HG03521 (cell line): ENCODE measurements at regions not wholly inside any gene's neighbourhood (a gene's known extent, or its start where the extent isn't known, plus 50 kb on each side); places are given as distances from the start of the nearest gene placed in this dataset.

ENCODE experiments used
- ATAC-seq: cut with Tn5 transposase; IDR thresholded peaks from one replicate; pipeline ENCODE4 v1.9.1; 2021; ENCODE audit warnings: mild to moderate bottlenecking, moderate library complexity; ENCODE audit not compliant: unreplicated experiment

DNA sequence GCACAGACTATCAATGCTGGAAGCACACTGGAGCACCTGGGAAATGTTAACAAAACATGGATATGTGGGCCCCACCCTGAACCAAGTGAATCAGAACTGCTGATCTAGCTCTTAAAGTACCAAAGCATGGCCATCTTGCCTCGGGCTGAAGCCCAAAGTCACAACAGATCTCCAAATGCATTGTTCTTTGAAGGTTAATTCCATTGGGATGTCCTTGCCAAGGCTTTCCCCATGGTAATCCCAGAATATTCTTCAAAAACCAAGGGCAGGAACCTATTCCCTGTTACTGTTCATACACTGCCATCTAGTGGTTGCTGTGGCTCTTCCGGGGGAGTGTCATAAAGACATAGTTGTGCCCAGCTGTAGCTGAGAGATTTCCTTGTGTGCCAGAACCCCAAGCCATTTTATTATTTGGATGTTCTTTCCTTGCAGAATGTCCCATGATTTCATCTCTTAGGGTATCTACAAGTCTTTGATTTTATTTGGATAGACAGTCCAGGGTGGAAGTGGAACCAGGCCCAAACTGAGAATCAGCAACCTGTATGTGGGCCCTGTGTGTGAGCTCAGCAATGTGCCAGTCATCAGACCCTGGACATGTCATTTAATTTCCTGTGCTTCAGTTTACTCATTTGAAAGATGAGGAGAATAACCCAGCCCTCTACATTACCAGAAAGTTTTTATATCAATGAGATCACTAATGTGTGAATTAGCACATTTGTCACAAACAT, 290.0 kb downstream of the ACTL7B start:
- peak; percentile 62 for ATAC-seq

DNA sequence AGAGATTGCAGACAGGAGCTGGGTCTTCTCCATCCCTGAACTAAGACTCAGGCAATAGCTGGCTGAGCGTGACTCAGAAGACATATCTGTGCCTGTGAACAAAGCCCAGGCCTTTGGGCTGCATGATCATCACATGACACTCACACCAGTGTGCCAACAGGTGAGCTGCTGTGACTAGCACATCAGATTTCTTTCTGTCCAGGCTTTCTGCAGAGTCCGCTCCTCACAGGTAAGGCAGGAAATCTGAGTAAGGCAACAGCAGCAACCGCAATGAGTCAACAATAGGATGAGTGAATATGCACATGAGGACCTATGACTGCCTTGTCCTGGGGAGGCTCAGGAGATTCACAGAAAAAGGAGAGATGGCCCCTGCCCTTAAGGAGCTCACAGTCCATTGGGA, 293.6 kb downstream of the ACTL7B start:
- no peak for ATAC-seq

DNA sequence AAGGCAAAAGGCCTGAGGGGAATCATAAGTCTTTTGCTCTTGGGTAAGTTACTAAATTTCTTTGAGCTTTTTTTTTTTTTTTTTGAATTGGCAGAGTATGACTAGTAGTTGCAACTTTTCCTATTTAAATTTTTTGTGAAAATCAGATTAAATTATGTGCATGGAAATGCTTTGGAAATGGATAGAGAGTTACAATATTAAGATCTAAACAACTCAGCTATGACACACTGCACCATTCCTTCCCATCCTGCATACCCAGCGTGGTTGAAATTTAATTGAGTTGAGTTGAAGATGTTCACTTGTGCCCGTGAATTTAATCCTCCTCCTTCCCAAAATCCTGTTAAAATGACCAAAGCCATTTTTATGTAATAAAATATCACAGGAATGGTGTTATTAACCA, 296.4 kb downstream of the ACTL7B start:
- ATAC-seq, result no peak

DNA sequence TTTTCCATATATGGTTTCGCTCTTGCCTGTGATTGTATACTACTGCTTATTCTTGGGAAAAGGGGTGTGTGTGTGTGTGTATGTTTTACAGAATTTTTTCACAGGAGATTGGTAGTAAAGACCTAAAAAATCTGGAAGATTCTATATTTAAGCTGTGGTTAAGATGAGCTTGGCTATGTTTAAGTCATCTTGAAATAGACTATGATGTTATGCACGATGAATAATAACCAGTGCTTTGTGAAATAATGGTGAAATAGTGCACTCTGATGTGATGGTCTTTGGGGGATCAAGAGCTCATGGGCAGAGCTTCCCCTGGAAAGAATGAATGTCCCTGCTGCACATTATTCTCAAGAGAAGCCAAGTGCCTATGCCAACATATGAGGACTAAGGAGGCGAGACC, 301.0 kb downstream of the ACTL7B start:
- ATAC-seq, result no peak

DNA sequence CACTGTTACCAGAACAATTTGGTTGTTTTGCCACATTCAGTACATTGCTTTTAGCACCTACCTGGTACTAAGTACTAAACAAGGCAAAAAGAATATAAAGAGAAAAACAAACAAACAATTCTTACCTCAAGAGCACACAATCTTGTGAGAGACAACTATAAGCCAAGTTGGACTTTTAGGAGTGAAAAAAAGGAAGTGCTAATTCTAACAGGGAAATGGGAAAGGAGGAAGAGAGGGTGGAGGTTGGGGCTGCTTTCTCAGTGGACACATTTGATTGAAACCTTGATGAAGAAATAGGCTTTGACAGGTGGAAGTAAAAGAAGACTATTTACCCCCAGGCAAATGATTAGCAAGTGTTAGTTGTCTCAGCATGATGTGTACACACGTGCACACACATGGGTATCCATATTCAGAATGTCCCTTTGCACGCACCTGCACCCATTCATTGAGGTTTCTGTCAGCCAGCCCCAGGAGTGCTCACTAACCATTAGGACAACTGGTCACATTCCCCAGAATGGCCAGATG, 302.6 kb downstream of the ACTL7B start:
- ATAC-seq, result no peak

DNA sequence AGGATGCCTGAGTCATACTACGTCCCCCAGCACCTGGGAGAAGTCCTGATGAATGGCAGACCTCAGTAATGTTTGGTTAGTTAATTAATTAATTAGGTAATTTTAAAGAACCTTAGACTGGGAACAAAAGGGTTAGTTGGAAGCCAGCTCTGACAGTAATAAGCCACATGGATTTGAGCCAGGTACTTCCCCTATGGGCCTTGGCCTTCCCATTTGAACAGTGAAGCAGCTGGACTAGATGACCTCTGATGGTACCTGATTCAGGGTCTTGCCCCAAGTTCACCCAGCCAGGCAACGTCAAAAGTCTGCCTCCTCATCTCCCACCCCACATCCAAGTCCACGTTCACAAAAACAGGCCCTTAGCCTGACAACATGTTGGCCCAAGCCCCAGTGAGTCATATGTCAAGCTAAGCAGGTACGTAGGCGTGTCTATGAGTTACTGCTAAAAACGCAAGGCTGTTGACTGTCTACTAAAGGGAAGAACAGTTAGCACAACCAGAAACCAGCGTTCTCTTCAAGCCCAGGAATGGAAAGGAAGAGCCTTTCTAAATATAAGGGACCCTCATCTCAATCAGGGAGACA, 303.2 kb downstream of the ACTL7B start:
- ATAC-seq, result no peak

DNA sequence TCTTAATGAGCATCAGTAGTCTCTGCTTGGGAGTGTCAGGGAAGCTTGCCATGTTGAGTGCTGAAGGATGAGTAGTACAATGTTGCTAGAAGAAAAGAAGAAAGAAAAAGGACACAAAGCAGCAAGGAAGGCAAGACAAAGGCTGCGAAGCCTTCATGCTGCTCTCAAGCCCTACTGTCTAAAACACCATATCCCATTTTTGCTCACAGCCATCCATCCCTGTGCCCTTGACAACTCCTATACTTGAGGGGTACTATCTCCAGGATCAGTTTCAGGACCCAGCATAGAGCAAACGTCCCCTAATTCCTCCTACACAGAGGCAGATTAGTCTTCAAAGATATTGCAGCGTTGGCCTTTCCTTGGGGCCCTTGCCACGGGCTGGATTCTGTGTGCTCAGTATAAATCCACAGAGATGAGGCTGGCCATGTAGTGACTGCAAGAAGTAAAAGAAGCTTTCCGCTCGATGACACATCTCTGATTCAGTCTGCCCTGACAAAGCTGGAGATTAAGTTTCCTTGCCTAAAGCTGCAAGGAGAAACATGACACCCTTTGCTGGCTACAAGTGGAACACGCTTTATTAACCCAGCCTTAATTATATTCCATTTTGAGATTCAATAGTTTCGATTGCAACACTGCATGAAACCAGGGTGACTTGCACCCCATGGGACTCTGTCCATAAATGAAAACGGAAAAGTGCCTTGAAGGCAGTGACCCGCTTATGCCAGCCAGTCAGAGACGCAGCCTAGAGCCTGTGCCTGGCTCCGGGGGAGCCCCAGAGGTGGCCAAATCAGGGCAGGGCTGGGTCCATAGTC, 304.6 kb downstream of the ACTL7B start:
- ATAC-seq, result no peak

DNA sequence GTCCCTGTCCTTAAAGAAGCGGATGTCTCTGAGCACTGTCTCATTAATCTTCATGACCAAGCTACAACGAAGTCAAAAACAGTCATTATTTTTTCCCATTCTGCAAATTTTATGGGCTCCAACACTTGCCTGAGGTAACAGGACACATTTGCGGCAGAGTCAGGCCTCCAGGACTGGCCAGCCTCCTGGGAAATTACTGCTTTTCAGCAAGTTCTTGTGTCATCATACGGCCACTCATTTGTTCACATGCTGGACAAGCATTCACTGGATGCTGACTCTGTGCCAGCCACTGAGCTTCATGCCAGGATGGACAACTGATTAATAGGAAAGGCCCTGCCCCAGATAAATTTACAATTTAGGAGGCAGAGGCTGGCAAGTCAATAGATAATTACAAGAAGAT, 305.7 kb downstream of the ACTL7B start:
- ATAC-seq, result no peak

DNA sequence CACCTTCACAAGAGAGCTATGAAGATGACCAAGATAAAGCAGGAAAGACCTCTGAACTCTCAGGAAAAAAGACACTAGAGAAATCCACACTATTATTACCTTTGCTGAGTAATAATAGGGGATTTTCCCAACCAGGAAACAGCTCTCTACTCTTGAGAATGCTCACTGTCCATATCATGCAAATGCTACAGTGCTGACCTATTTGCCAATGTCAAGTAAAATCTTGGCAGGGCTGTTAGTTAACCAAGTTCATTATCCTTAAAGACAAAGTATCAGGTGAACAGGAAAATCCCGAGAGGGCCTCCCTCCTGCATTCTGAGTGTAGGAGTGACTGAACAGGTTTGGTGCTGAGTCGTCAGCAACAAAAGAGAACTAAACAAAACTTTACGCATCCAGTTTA, 306.6 kb downstream of the ACTL7B start:
- ATAC-seq, result no peak

DNA sequence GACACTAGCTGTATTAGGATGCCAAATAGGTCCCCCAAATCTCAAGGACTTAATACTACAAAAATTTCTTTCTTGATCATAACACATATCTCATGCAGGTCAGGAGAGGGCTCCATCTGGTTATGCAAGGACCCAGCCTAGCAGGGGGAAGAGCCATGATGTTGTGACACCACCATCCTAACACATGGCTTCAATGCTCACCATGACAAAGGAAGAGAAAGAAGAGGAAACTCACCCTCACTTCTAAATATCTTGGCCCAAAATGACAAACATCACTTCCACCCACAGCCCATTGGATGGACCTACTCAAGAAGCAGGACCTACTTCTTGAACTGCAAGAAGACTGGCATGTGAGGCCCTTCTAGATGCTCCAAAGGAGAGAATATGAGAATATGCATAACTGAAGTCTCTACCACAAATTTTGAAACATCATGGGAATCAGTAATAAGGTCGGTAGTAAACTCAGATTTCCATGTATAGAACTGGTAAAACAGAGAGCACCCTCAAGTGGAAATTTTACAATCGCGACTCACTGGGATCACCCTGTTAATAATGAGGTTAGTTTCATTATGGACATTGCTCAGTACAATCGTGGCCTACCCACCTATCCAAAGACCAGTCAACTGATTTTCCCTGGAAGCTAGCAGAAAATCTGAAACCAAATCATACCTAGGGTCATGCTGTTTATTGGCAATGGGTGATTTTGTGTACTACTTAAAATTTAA, 308.2 kb downstream of the ACTL7B start:
- ATAC-seq, result no peak

DNA sequence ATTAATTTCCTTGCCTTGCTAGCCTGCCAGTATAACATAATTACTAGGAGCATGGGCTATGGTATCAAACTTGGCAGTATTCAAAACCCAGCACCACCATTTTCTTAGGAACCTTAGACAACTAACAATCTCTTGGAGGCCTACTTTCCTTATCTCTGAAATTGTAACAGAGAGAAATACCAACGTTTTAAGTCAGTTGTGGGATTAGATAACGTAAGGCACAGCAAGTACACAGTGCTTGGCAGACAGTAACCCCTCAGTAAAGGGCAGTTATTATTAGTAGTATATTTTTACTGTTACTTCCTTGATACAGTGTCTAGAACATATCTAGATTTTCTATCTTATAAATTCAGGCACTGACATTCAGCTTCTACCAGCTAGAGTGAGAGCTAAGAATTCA, 309.6 kb downstream of the ACTL7B start:
- ATAC-seq, result no peak

DNA sequence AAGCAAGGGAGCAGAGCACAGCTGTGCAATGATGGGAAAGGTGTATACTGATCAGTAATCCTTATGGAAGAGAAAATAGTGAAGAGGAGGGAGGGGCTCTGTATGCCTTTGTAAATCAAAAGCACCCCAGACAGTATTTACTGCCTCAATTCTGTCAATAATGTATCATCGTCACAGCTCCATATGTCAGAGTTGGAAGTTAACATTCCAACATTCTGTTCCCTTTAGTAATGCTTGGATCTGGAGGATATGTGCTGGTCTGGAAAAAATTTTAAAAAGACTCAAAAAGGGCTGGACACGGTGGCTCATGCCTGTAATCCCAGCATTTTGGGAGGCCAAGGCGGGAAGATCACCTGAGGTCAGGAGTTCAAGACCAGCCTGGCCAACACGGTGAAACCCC, 310.4 kb downstream of the ACTL7B start:
- no peak for ATAC-seq

DNA sequence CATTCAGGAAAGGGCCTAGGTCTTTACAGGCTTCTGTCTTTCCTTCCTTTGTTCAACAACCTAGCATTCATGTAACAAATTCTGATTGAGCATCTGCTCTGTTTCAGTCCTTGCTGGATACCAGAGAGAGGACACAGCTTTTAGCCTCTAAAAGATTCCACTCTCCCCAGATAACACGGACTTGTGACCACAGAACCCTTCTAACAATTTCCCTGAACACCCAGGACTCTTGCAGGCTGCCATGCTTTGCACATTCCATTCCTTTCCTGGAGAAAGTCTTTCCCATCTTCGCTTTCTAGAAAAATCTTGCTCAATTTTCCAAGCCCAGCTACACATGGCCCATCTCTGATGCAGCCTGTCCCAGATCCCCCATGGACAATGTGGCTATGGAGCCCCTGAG, 310.9 kb downstream of the ACTL7B start:
- ATAC-seq, result no peak

DNA sequence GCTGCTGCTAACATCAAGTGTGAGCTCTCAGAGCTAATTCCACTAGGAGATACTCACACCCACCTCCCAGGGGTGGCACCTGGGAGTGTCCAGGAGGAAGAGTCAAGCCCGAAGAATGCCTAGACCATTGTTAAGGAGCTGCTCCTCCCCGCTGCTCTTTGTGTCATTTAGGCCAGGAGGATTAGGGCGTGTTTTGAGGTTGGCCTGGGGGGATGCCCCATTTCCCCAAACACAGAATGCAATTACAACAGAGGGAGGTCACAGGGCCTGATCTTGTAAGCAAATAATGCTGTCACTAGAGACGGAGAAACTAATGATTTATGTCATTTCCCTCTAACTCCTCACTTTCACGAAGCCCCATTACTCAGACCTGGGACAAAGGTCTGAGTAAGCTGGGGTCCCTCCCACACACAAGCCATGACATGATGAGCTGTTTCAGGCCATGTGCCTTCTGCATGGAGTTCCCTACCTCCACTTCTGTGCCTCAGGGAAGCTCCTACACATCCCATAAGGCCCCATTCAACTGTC, 312.5 kb downstream of the ACTL7B start:
- no peak for ATAC-seq

DNA sequence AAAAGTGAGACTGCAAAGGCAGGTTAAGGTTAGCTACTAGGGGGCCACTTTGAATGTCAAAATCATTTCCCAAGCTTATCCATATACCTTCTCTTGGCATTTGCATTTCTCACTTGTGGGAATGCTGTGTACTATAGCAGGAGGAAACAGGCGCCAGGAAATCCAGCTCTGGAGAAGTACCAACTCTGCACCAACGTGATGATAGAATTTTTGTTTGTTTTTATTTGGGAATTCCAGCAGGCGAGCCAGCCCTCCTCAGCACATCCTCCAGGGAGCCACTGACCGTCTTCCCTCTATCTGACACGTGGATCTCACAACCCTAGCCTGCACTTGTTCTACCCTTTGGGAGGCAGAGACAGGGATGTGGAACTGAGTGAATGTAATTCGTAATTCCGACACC, 318.0 kb downstream of the ACTL7B start:
- ATAC-seq, result no peak

DNA sequence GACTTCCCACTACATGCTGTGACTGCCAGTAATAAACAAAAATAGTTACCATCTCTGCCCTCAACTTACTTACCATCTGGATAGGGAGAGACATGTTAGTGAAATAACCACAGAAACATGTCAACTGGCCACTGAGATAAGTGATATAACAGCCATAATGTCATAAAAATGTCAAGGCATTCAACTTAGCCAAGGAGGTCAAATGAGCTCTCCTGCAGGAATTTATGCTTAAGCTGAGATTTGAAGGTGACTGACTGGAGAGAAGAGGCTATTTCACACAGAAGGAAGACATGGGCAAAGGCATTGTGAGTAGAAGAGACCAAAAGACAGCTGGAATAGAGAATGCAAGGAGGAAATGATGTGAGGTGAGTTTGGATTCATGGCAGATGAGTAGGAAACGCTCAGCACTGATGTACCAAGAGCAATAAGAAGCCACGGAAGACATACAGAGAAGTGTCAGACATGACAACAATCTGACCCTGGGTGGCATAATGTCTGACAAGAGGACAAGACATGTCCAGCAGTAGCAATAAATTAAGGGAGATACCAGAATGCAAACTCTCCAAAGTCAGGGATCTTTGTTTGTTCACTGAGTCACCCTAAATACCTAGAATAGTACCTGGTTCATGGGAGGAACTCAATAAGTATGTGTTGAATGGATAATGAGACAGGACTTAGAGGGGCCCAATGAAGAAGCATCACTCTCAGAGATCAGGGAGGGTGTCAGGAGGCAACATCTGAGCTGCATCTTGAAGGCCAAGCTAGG, 318.8 kb downstream of the ACTL7B start:
- no peak for ATAC-seq

DNA sequence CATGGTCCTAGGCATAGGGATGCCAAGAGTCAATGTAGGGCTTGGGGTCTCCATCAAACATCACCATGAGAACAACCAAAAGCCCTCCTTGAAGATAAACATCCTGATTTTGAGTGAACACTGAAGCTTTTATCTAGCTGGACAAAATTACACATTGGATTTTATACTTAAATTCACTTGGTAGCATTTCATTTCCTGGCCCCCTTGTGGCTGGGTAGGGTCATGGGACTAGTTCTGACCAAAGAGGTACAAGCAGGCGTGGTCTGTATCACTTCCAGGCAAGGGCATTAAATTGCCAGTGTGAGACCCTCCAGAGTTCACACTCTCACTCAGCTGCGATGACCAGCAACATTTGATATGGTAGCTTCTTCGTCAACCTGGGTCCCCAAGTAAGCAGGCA, 320.3 kb downstream of the ACTL7B start:
- ATAC-seq, result peak; percentile 75

DNA sequence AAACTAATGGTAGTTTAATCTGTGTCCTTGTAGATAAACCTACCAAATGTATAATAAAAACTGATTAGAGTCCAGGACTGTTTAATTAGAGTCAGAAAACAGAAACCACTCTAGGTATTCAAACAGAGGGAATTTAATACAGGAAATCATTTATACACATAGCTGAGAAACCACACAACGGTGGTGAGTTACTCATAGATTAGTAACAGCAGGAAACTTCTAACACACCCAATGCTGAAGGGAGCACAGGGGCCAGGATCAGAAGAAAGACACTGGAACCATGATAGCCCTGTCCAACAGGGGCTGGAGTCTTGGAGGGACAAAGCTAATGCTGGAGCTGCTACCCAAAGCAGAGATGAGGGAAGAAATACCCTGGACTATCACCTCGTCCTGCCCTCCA, 321.0 kb downstream of the ACTL7B start:
- no peak for ATAC-seq

DNA sequence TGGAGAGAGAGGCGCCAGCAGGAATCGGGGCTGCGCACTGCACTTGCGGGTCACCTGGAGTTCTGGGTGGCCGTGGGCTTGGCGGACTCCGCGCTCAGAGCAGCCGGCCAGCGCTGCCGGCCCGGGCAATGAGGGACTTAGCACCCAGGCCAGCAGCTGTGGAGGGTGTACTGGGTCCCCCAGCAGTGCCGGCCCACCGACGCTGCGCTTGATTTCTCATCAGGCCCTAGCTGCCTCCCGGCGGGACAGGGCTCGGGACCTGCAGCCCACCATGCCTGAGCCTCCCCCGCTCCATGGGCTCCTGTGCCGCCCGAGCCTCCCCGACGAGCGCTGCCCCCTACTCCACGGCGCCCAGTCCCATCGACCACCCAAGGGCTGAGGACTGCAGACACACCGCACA, 325.6 kb downstream of the ACTL7B start:
- ATAC-seq, result no peak

DNA sequence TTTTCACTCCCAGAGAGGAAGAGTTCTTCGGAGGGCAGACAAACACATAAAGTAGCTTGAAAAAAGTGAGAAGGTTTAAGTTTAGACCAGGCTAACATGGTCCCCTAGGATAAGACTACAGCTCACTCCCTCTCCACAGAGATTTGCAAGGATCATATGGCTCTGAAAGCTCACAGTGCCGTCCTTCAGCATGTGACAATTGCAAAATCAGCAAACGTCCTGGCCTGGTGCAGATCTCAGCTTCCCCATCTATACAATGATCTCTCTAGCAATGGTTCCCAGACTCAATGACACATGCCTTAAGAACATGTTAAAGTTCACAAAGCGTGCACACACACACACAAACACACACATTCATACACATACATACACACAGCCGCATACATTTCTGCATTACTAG, 327.6 kb downstream of the ACTL7B start:
- ATAC-seq, result no peak
